Omental fat pad (tissue), 3 donors: ENCODE measurements at regions not wholly inside any gene's neighbourhood (a gene's known extent, or its start where the extent isn't known, plus 50 kb on each side); places are given as distances from the start of the nearest gene placed in this dataset.

Experiments used
- ATAC-seq: fragments of 150-250 bp; one replicate; pipeline ENCODE4 v1.9.1; 2016; ENCODE audit warnings: mild to moderate bottlenecking, moderate library complexity; ENCODE audit not compliant: low FRiP score
- DNase-seq: peaks from one replicate; pipeline ENCODE4 v3.0.0-alpha.2; 2019; ENCODE audit warnings: low spot score
- CTCF ChIP-seq, 3 donors: fragments of 450-650 bp; IDR thresholded peaks; one replicate each; pipeline ENCODE4 v1.5.1; 2016 to 2017; ENCODE audit warnings: antibody characterized with exemption in 3 of 3, mild to moderate bottlenecking in 3 of 3, moderate library complexity in 2 of 3

DNA sequence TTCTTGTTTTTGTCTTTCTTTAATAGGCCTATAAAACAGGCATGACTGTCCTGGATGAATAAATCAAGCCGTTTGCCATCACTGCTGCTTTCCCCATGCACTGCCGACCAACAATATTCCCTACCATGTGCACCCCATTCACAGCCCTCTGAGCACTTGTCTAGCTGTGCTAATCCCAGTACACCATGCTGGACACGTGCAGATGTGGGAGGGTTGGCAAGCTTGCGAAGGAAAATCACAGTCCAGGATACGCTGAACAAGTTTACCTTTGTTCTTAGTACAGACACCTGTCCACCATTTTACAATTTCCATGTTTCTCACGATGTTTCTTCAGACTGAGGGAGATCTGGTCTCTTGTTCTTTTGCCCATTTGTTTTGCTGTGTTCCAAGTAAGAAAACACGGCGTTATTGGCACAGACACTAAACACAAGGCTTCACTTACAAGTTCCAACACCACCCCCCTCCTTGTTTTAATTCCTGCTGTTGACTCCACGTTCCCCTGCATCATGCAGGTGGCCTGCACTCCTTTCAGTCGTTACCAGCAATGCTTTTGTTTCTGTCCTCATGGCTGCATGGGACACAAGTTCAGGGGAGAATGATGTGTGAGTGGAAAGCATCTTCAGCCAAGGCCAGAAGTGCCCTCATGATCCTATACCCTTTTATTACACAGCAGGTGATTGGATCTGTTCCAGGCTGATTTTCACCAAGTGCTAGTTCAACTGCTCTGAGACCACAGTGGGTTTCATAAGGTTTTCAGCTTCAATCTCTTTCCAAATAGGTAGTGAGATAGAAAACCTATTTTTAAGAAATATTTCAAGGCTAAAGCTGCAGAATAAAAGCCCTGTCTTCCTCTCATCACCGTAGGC is 608.9 kb downstream of the IRX1 start:
- no peak for ATAC-seq

GRCh38 chr5:4205398-4205797 is 609.8 kb downstream of the IRX1 start:
- ATAC-seq = no peak
- no peak for TF ChIP-seq CTCF (IDR thresholded peaks at IDR 0.05)
- no peak for DNase-seq

More for the DNA sequence above, 608.9 kb downstream of the IRX1 start:
- DNase-seq = no peak
- TF ChIP-seq CTCF (IDR thresholded peaks at IDR 0.05) = no peak

DNA sequence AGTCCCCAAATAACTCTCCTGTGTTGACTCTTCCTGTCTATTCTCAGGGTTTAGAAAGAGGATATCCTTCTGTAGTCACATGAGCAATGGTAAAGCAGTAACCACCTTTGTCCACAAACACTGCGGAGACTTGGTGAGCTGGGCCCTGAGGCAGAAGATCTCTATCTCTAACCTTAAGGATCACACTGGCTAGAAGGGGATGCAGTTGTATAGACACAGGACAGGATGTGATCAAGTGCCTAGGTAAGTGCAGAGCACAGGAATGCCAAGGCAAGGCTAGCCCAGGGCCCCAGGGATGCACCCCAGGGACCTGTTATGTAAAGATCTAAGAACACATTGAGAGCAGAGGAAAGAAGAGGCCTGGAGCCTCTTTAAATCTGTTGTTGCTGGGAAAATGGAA is 610.5 kb downstream of the IRX1 start:
- ATAC-seq (no peak), DNase-seq (no peak)
- no peak for TF ChIP-seq CTCF (IDR thresholded peaks at IDR 0.05)

DNA sequence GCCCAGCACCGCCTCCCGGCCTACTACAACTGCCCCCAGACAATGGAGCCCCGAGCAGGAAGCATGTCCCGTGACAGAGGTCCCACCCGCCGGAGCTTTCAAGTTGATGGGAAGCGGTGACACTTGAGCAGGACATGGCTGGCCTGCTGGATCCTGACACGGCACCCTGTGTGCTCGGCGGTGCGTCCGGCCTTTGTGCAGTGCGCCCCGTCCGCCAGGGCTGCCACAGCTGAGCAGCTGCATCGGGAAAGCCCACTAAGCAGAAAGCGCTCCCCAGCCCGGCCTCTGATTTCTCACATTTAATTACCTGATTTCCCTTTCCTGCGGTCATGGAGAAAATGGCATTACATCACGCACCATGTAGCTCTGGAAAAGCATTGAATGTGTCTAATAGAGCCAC is 611.9 kb downstream of the IRX1 start:
- no peak for TF ChIP-seq CTCF (IDR thresholded peaks at IDR 0.05)
- no peak for ATAC-seq
- no peak for DNase-seq

- DNase-seq = no peak
- no peak for ATAC-seq
- no peak for TF ChIP-seq CTCF (IDR thresholded peaks at IDR 0.05)
Measured at GRCh38 chr5:4208537-4208936, 612.9 kb downstream of the IRX1 start.

DNA sequence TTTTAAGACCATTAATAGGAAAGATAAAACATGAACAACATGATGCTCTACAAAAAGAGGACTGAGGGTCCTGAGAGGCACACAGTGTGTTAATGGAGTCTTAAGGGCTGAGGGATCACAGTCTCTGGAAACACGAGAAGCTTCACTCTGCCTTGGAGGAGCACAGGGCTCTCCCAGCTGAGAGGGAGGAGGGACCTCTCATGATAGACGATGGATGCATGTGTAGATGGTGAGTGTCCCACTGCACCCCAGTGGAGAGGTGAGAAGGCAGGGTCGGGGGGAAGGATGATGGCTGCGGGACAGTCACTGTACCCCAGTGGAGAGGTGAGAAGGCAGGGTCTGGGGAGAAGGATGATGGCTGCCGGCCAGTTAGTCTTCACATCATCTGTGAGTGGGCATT is 613.4 kb downstream of the IRX1 start:
- ATAC-seq (no peak), DNase-seq (no peak)
- TF ChIP-seq CTCF (IDR thresholded peaks at IDR 0.05) = no peak

GRCh38 chr5:4212071-4212739 is 616.6 kb downstream of the IRX1 start:
- no peak for TF ChIP-seq CTCF (IDR thresholded peaks at IDR 0.05)
- DNase-seq = no peak
- ATAC-seq = no peak
